Common myeloid progenitor, CD34-positive (primary cell): ENCODE measurements at regions not wholly inside any gene's neighbourhood (a gene's known extent, or its start where the extent isn't known, plus 50 kb on each side); places are given as distances from the start of the nearest gene placed in this dataset.

ENCODE experiments used
- CTCF ChIA-PET: fragments of 350-600 bp; sonication (Branson Sonifier 250); formaldehyde crosslinking; loops from one replicate; lab custom pipeline; 2021; ENCODE audit warnings: antibody characterized with exemption; lab: Charles Lee
- POLR2A ChIA-PET: fragments of 350-600 bp; sonication (Branson Sonifier 250); formaldehyde crosslinking; loops from one replicate; lab custom pipeline; 2021; ENCODE audit warnings: antibody characterized with exemption; lab: Charles Lee
- DNase-seq, 3 donors: peaks; one replicate each; pipeline versions ENCODE4 v3.0.0 to v3.0.0-alpha.2; 2013
- H3K27ac ChIP-seq, 2 experiments: 1 replicate in 1 of 2; 2 replicates in 1 of 2; pipeline ENCODE4 v1.7.0; 2013; ENCODE audit warnings: inconsistent platforms in 2 of 2, low read length in 2 of 2, mild to moderate bottlenecking in 2 of 2, low read depth in 1 of 2, moderate library complexity in 1 of 2; ENCODE audit not compliant: severe bottlenecking in 2 of 2, insufficient read depth in 1 of 2, poor library complexity in 1 of 2
- H3K27me3 ChIP-seq, 5 experiments: replicated peaks in 2 of 5; 1 replicate in 3 of 5; 2 replicates in 2 of 5; pipeline versions ENCODE4 v1.6.1 to v1.7.0; 2013; ENCODE audit warnings: low read length in 4 of 5, mild to moderate bottlenecking in 2 of 5, moderate library complexity in 2 of 5, inconsistent platforms in 1 of 5; ENCODE audit not compliant: insufficient read depth in 5 of 5, control insufficient read depth in 4 of 5
- H3K36me3 ChIP-seq, 4 experiments: 1 replicate in 2 of 4; 2 replicates in 2 of 4; pipeline versions ENCODE4 v1.6.1 to v1.7.0; 2013; ENCODE audit warnings: low read length in 3 of 4, control low read depth in 1 of 4, mild to moderate bottlenecking in 1 of 4; ENCODE audit not compliant: control insufficient read depth in 4 of 4, insufficient read depth in 4 of 4
- H3K4me1 ChIP-seq, 4 experiments: 1 replicate in 3 of 4; 2 replicates in 1 of 4; pipeline versions ENCODE4 v1.6.1 to v1.7.1; 2013; ENCODE audit warnings: low read length in 3 of 4, mild to moderate bottlenecking in 3 of 4, control low read depth in 1 of 4, inconsistent platforms in 1 of 4, moderate library complexity in 1 of 4; ENCODE audit not compliant: control insufficient read depth in 4 of 4, insufficient read depth in 4 of 4; ENCODE audit errors: control extremely low read depth in 1 of 4
- H3K4me3 ChIP-seq, 7 experiments: 1 replicate in 4 of 7; 2 replicates in 3 of 7; pipeline versions ENCODE4 v1.5.1 to v1.7.0; 2013; ENCODE audit warnings: mild to moderate bottlenecking in 7 of 7, low read length in 6 of 7, moderate library complexity in 6 of 7, inconsistent platforms in 2 of 7, low read depth in 2 of 7, control low read depth in 1 of 7; ENCODE audit not compliant: insufficient read depth in 4 of 7, control insufficient read depth in 1 of 7; ENCODE audit errors: extremely low read depth in 1 of 7
- H3K9me3 ChIP-seq, 5 experiments: 1 replicate in 4 of 5; 2 replicates in 1 of 5; pipeline versions ENCODE4 v1.6.1 to v1.7.1; 2013; ENCODE audit warnings: low read length in 4 of 5, mild to moderate bottlenecking in 2 of 5, inconsistent platforms in 1 of 5, low read depth in 1 of 5, moderate library complexity in 1 of 5; ENCODE audit not compliant: control insufficient read depth in 4 of 5, insufficient read depth in 2 of 5; ENCODE audit errors: control extremely low read depth in 1 of 5
- WGBS: methylation state at CpG from one replicate; pipeline ENCODE4 v1.1.5; 2013; ENCODE audit not compliant: insufficient coverage; 5-methylcytosine and 5-hydroxymethylcytosine counted together

DNA sequence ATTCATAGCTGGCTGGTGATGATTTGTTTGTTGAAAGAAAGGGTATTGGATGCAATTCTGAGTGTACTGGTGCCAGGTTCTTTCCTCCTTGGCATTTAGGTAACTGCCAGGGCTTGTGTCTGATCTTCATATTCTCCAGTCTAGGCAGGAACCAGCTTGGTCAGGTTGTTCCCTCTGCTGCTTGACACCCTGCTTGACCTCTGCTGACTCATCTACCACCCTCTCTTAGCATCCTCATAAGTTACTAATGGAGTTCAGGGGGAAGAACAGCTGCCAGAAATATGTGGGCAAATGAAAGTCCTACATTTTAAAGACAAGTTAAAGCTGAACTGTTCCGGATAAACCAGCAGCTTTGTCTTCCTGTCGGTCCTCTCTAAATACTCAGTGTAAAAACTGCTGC is 116.1 kb upstream of the TNC start:
- no peaks in the 10 kb centered on the region for H3K9me3 ChIP-seq
- POLR2A ChIA-PET = no interaction called here
- WGBS = 95% methylated on average over 2 of the region's 2 CpGs
- H3K27me3 ChIP-seq = peaks cover 0 to 3% (median 0%) of the 10 kb centered on the region in 5 experiments
- no peaks in the 10 kb centered on the region for H3K36me3 ChIP-seq
- no peaks in the 10 kb centered on the region for H3K4me1 ChIP-seq
- no peak for DNase-seq
- CTCF ChIA-PET = no interaction called here
- H3K4me3 ChIP-seq = no peak overlapping the region
- no peak overlapping the region for H3K27ac ChIP-seq

GRCh38 chr9:115235221-115235620 is 117.3 kb upstream of the TNC start:
- Histone ChIP-seq H3K9me3 (no peaks in the 10 kb centered on the region), H3K36me3 (no peaks in the 10 kb centered on the region), H3K27ac (no peak overlapping the region), H3K4me1 (no peaks in the 10 kb centered on the region), H3K27me3 (peaks cover 0 to 3% (median 0%) of the 10 kb centered on the region in 5 experiments), H3K4me3 (no peak overlapping the region)
- no CpG with 5 or more reads among the region's 1 CpG for WGBS
- POLR2A ChIA-PET = no interaction called here
- DNase-seq = no peak
- CTCF ChIA-PET = no interaction called here

- WGBS = 95% methylated on average over 7 of the region's 7 CpGs
Measured at GRCh38 chr9:115237385-115237998, 119.5 kb upstream of the TNC start.

DNA sequence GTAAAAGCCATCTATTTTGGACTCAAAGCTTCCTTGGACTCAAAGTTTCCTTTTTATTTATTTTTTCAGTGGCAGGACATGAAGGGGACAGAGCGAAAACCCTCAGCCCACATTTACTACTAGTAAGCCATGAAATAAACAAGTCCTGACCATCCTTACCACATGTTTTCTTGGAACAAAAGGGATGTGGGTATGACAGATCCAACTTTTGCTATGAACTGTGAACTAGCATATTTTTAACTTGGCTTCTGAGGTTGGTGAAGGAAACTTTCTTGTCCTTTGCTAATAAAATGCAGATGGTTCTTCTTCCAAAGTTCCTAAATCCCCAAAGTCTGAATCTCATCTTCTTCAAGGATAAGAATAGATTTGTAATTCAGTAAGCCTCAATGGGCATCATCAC is 122.7 kb upstream of the TNC start:
- WGBS = no CpG with 5 or more reads among the region's 1 CpG
- Histone ChIP-seq H3K9me3 (peaks cover 0 to 3% (median 0%) of the 10 kb centered on the region in 5 experiments), H3K36me3 (no peaks in the 10 kb centered on the region), H3K4me1 (no peaks in the 10 kb centered on the region), H3K4me3 (no peak overlapping the region), H3K27ac (no peak overlapping the region), H3K27me3 (no peaks in the 10 kb centered on the region)
- ChIA-PET POLR2A (no interaction called here), CTCF (no interaction called here)
- no peak for DNase-seq

More at GRCh38 chr9:115237385-115237998, 119.5 kb upstream of the TNC start:
- ChIA-PET CTCF (no interaction called here), POLR2A (no interaction called here)
- Histone ChIP-seq H3K27me3 (peaks cover 0 to 3% (median 0%) of the 10 kb centered on the region in 5 experiments), H3K27ac (no peak overlapping the region), H3K9me3 (no peaks in the 10 kb centered on the region), H3K4me3 (no peak overlapping the region), H3K4me1 (no peaks in the 10 kb centered on the region), H3K36me3 (no peaks in the 10 kb centered on the region)
- DNase-seq = no peak

- H3K9me3 ChIP-seq = peaks cover 0 to 3% (median 0%) of the 10 kb centered on the region in 5 experiments
- POLR2A ChIA-PET = no interaction called here
- H3K36me3 ChIP-seq = no peaks in the 10 kb centered on the region
- 60% methylated on average over 1 of the region's 2 CpGs for WGBS
- CTCF ChIA-PET = no interaction called here
- H3K27ac ChIP-seq = no peak overlapping the region
- H3K4me1 ChIP-seq = no peaks in the 10 kb centered on the region
- H3K4me3 ChIP-seq = no peak overlapping the region
- no peak for DNase-seq
- no peaks in the 10 kb centered on the region for H3K27me3 ChIP-seq
Measured at GRCh38 chr9:115241641-115242040, 123.7 kb upstream of the TNC start.

- no peaks in the 10 kb centered on the region for H3K27me3 ChIP-seq
- H3K9me3 ChIP-seq = no peaks in the 10 kb centered on the region
- WGBS = 96% methylated on average over 3 of the region's 3 CpGs
- DNase-seq = no peak
- no peak overlapping the region for H3K4me3 ChIP-seq
- H3K4me1 ChIP-seq = no peaks in the 10 kb centered on the region
- ChIA-PET CTCF (no interaction called here), POLR2A (no interaction called here)
- no peaks in the 10 kb centered on the region for H3K36me3 ChIP-seq
- no peak overlapping the region for H3K27ac ChIP-seq
Measured at GRCh38 chr9:115249488-115249887, 131.5 kb upstream of the TNC start.

DNA sequence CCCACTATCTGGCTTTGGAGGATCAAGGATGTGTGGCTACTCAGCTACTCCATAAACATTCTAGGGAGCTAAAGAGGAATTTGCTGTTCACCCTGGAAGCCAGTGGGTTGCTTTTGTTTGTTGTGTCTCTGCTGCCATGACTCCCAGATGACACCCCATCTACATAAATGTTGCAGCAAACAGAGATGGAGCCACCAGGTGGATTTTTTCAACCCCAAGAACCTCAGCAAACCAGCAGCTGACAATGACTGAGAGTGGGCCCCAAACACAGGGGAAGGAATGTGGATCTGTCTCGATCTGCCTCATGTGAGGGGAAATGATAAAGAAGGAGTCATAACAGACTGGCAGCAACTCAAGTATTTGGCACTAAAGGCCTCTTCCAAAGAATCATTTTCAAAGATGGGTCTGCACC is 132.7 kb upstream of the TNC start:
- POLR2A ChIA-PET = no interaction called here

More for the DNA sequence above, 132.7 kb upstream of the TNC start:
- no peak overlapping the region for H3K27ac ChIP-seq
- H3K9me3 ChIP-seq = no peaks in the 10 kb centered on the region
- no peaks in the 10 kb centered on the region for H3K36me3 ChIP-seq
- no peaks in the 10 kb centered on the region for H3K4me1 ChIP-seq
- no peak overlapping the region for H3K4me3 ChIP-seq
- DNase-seq = no peak
- no peaks in the 10 kb centered on the region for H3K27me3 ChIP-seq
- WGBS = 83% methylated on average over 1 of the region's 1 CpG
- CTCF ChIA-PET = no interaction called here
